GM18909 (cell line): ENCODE measurements at regions not wholly inside any gene's neighbourhood (a gene's known extent, or its start where the extent isn't known, plus 50 kb on each side); places are given as distances from the start of the nearest gene placed in this dataset.

Experiments
- ATAC-seq: cut with Tn5 transposase; IDR thresholded peaks from one replicate; pipeline ENCODE4 v1.9.1; 2021; ENCODE audit warnings: mild to moderate bottlenecking; ENCODE audit not compliant: unreplicated experiment, poor library complexity

DNA sequence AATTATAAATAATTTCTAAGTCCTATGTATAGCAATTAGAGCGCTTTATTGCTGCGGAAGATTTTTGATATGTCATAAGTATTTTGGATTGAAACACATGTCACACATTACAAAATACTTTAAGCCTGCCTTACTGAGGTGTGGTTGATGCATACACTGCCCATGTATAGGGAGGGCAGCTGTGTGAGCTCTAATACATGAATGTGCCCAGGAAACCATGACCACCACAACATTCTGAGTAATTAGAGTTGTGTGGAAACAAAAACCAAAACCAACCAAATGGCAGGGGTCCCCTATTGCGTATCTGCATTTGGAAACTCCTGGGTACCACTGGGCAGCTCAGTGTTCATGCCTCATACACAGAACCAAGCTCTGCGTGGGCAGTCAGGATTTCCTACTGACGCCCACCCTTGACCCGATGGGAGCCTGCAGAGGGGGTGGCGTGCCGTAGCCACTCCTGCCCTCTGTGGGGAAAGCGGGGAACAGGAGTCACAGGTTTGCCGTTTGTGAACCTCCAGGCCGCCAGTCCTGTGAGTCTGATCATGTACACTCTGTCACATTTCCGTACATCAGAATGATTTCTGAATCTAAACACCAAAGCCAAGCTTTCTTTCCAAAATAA is 50.9 kb upstream of the PDE10A start:
- ATAC-seq: no peak
